ENCODE measurements at regions not wholly inside any gene's neighbourhood (a gene's known extent, or its start where the extent isn't known, plus 50 kb on each side); places are given as distances from the start of the nearest gene placed in this dataset.

- Histone ChIP-seq H3K79me2 (ENCODE audit: control insufficient read depth, low read length) (no peaks in the 10 kb centered on the region), H3K9me2 (replicated peaks; ENCODE audit: control insufficient read depth, low read length) (no peaks in the 10 kb centered on the region), H3K9me3 (ENCODE audit: control insufficient read depth, insufficient read depth, low read length) (no peaks in the 10 kb centered on the region), H3K4me1 (ENCODE audit: control insufficient read depth, low read length) (no peaks in the 10 kb centered on the region), H3K27me3 (ENCODE audit: control insufficient read depth, low read length) (peaks cover 53% of the 10 kb centered on the region), H3K4me2 (ENCODE audit: low read length) (no peak overlapping the region), H3K36me3 (ENCODE audit: control insufficient read depth, low read length) (no peaks in the 10 kb centered on the region), H3K4me3 (ENCODE audit: low read length) (no peak overlapping the region), H3K27ac (ENCODE audit: low read depth, low read length) (no peak overlapping the region), H4K20me1 (ENCODE audit: control insufficient read depth, insufficient read depth, low read depth, low read length) (no peaks in the 10 kb centered on the region), H3F3A (ENCODE audit: control insufficient read depth, insufficient read depth) (no peaks in the 10 kb centered on the region)
- TF ChIP-seq, protein P1, sequence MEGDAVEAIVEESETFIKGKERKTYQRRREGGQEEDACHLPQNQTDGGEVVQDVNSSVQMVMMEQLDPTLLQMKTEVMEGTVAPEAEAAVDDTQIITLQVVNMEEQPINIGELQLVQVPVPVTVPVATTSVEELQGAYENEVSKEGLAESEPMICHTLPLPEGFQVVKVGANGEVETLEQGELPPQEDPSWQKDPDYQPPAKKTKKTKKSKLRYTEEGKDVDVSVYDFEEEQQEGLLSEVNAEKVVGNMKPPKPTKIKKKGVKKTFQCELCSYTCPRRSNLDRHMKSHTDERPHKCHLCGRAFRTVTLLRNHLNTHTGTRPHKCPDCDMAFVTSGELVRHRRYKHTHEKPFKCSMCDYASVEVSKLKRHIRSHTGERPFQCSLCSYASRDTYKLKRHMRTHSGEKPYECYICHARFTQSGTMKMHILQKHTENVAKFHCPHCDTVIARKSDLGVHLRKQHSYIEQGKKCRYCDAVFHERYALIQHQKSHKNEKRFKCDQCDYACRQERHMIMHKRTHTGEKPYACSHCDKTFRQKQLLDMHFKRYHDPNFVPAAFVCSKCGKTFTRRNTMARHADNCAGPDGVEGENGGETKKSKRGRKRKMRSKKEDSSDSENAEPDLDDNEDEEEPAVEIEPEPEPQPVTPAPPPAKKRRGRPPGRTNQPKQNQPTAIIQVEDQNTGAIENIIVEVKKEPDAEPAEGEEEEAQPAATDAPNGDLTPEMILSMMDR (IDR thresholded peaks at IDR 0.05; ENCODE audit: low read depth, low read length, poor library complexity, severe bottlenecking) = no peak
- TF ChIP-seq EZH2phosphoT487 (IDR thresholded peaks at IDR 0.05; ENCODE audit: borderline replicate concordance, low read length) = no peak
Measured at GRCh38 chr11:43555816-43556611, 124.5 kb upstream of the HSD17B12 start.

DNA sequence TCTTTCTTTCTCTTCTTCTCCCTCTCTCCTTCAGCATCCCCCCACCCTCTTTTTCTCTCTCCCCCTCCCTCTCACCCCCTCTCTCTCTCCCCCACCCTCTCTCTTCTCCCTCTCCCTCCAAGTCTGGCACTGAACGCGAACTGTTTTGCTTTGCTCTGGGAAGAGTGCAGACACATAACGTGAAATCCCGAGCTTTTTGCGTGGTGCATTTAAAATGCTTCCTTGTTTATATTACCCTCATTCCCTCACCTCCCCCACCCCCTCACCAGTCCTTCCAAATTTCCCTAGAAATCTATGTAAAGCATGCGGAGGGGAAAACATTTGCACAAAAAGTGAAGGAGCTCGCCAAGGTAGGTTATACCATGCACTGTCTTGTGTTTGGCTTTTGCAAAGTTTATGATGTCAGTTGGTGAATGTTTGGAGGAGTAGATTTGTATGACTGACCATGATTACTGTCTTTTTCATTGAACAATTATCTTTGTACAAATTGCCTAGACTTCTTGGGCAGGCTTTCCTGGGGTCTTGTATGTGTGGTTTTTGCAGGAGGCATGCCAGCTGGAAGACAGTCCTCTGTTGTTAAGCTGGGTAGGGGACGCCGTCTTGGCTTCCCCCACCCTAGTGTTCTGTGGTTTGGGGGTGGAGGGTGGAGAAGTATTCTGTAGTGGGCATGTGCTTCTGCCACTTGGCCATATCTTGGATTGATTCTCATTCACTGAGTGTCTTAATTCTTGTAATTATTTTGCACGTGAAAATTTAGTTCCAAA is 123.7 kb upstream of the HSD17B12 start:
- Histone ChIP-seq H4K20me1 (ENCODE audit: control insufficient read depth, insufficient read depth, low read depth, low read length) (no peaks in the 10 kb centered on the region), H3K36me3 (ENCODE audit: control insufficient read depth, low read length) (no peaks in the 10 kb centered on the region), H3K9me3 (ENCODE audit: control insufficient read depth, insufficient read depth, low read length) (no peaks in the 10 kb centered on the region), H3K4me3 (ENCODE audit: low read length) (no peak overlapping the region), H3K4me2 (ENCODE audit: low read length) (no peak overlapping the region), H3K9me2 (replicated peaks; ENCODE audit: control insufficient read depth, low read length) (no peaks in the 10 kb centered on the region), H3F3A (ENCODE audit: control insufficient read depth, insufficient read depth) (no peaks in the 10 kb centered on the region), H3K27me3 (ENCODE audit: control insufficient read depth, low read length) (peaks cover 52% of the 10 kb centered on the region), H3K4me1 (ENCODE audit: control insufficient read depth, low read length) (no peaks in the 10 kb centered on the region), H3K79me2 (ENCODE audit: control insufficient read depth, low read length) (no peaks in the 10 kb centered on the region), H3K27ac (ENCODE audit: low read depth, low read length) (no peak overlapping the region)
- TF ChIP-seq EZH2phosphoT487 (IDR thresholded peaks at IDR 0.05; ENCODE audit: borderline replicate concordance, low read length) = no peak
- TF ChIP-seq, protein P1 (IDR thresholded peaks at IDR 0.05; ENCODE audit: low read depth, low read length, poor library complexity, severe bottlenecking) = no peak

DNA sequence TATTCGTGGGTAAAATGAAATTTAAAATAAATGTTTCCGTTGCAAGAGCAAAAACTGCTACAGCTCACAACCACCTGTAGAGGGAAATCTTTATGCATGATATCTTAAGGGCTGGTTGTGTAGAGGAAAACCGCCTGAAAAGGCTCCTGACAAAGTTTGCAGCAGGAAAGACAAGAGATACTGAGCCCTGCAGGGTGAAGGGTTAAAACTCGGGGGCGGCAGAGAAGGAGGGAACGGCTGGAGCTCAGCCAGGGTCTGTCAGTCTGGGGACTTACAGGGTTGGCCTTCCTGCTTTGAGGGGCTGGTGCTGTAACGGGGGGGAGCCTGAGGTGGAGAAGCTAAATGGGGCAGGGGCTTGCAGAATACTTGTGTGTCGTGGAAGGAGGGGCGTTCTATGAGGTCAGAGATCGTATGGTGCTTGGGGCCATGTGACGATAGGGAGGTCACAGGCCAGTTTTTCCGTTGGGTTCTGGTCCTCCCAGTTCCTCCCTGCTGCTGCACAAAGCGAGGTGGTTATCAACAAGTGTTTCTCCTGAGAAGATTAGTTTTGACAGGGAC is 122.9 kb upstream of the HSD17B12 start:
- peaks cover 52% of the 10 kb centered on the region for H3K27me3 ChIP-seq (ENCODE audit: control insufficient read depth, low read length)
- no peak overlapping the region for H3K4me3 ChIP-seq (ENCODE audit: low read length)
- H3K9me2 ChIP-seq (replicated peaks; ENCODE audit: control insufficient read depth, low read length) = no peaks in the 10 kb centered on the region
- H3K79me2 ChIP-seq (ENCODE audit: control insufficient read depth, low read length) = no peaks in the 10 kb centered on the region
- H3K4me2 ChIP-seq (ENCODE audit: low read length) = no peak overlapping the region
- no peak overlapping the region for H3K27ac ChIP-seq (ENCODE audit: low read depth, low read length)
- no peaks in the 10 kb centered on the region for H3F3A ChIP-seq (ENCODE audit: control insufficient read depth, insufficient read depth)
- no peaks in the 10 kb centered on the region for H4K20me1 ChIP-seq (ENCODE audit: control insufficient read depth, insufficient read depth, low read depth, low read length)
- no peaks in the 10 kb centered on the region for H3K4me1 ChIP-seq (ENCODE audit: control insufficient read depth, low read length)
- H3K9me3 ChIP-seq (ENCODE audit: control insufficient read depth, insufficient read depth, low read length) = no peaks in the 10 kb centered on the region
- no peak for TF ChIP-seq EZH2phosphoT487 (IDR thresholded peaks at IDR 0.05; ENCODE audit: borderline replicate concordance, low read length)
- TF ChIP-seq, protein P1 (IDR thresholded peaks at IDR 0.05; ENCODE audit: low read depth, low read length, poor library complexity, severe bottlenecking) = peak; percentile 37
- H3K36me3 ChIP-seq (ENCODE audit: control insufficient read depth, low read length) = no peaks in the 10 kb centered on the region

Measured in DOHH2 (cell line).